Hepatocyte (in vitro differentiated cells): ENCODE measurements at regions not wholly inside any gene's neighbourhood (a gene's known extent, or its start where the extent isn't known, plus 50 kb on each side); places are given as distances from the start of the nearest gene placed in this dataset.
A peak's percentile ranks its signal among the peaks of the same experiment; 100 is the strongest.

Source experiments
- DNase-seq: peaks from one replicate; pipeline ENCODE4 v3.0.0-alpha.2; 2016; ENCODE audit warnings: low spot score
- H2AFZ ChIP-seq: fragments of 200-600 bp; sonication (generic); 2 replicates; pipeline ENCODE4 v1.6.0; 2016; ENCODE audit warnings: antibody characterized with exemption, mild to moderate bottlenecking
- H3K27ac ChIP-seq: fragments of 200-600 bp; sonication (generic); 2 replicates; pipeline ENCODE4 v1.5.1; 2016; ENCODE audit warnings: mild to moderate bottlenecking
- H3K27me3 ChIP-seq: fragments of 200-600 bp; sonication (generic); 2 replicates; pipeline ENCODE4 v1.6.1; 2016
- H3K36me3 ChIP-seq: fragments of 200-600 bp; sonication (generic); replicated peaks from 2 replicates; pipeline ENCODE4 v1.5.1; 2016; ENCODE audit warnings: low read depth; ENCODE audit not compliant: insufficient read depth
- H3K4me1 ChIP-seq: fragments of 200-600 bp; sonication (generic); 2 replicates; pipeline ENCODE4 v1.5.1; 2016; ENCODE audit warnings: mild to moderate bottlenecking, moderate library complexity; ENCODE audit not compliant: insufficient read depth
- H3K4me2 ChIP-seq: fragments of 200-600 bp; sonication (generic); 2 replicates; pipeline ENCODE4 v1.6.0; 2016
- H3K4me3 ChIP-seq: fragments of 200-600 bp; sonication (generic); 2 replicates; pipeline ENCODE4 v1.5.1; 2016; ENCODE audit warnings: mild to moderate bottlenecking
- H3K79me2 ChIP-seq: fragments of 200-600 bp; sonication (generic); 2 replicates; pipeline ENCODE4 v1.6.0; 2017; ENCODE audit warnings: mild to moderate bottlenecking
- H3K9me2 ChIP-seq: fragments of 200-600 bp; sonication (generic); replicated peaks from 2 replicates; pipeline ENCODE4 v1.6.0; 2017; ENCODE audit warnings: mild to moderate bottlenecking; ENCODE audit not compliant: insufficient read depth
- H3K9me3 ChIP-seq: fragments of 200-600 bp; sonication (generic); 2 replicates; pipeline ENCODE4 v1.5.1; 2016; ENCODE audit warnings: low read depth, mild to moderate bottlenecking
- H4K20me1 ChIP-seq: fragments of 200-600 bp; sonication (generic); 2 replicates; pipeline ENCODE4 v1.6.0; 2016; ENCODE audit warnings: mild to moderate bottlenecking; ENCODE audit not compliant: insufficient read depth, poor library complexity, severe bottlenecking
- EZH2 ChIP-seq: fragments of 200-600 bp; sonication (generic); IDR thresholded peaks from 2 replicates; pipeline ENCODE4 v1.6.1; 2016; ENCODE audit warnings: antibody characterized with exemption, mild to moderate bottlenecking, borderline replicate concordance
- EZH2phosphoT487 ChIP-seq: fragments of 200-600 bp; sonication (generic); IDR thresholded peaks from one replicate; pipeline ENCODE4 v1.6.1; 2018; ENCODE audit warnings: antibody characterized with exemption, mild to moderate bottlenecking, low read depth, moderate library complexity; ENCODE audit not compliant: unreplicated experiment, severe bottlenecking
- WGBS: methylation state at CpG from one replicate; pipeline ENCODE4 v1.1.6; 2016; ENCODE audit warnings: low lambda C conversion rate; ENCODE audit errors: missing lambda C conversion rate; 5-methylcytosine and 5-hydroxymethylcytosine counted together
- TF ChIP-seq, protein P1 (sequence below): fragments of 200-600 bp; sonication (generic); IDR thresholded peaks from 2 replicates; pipeline ENCODE4 v1.5.1; 2016; ENCODE audit warnings: antibody characterized with exemption, mild to moderate bottlenecking; ENCODE audit not compliant: poor library complexity

DNA sequence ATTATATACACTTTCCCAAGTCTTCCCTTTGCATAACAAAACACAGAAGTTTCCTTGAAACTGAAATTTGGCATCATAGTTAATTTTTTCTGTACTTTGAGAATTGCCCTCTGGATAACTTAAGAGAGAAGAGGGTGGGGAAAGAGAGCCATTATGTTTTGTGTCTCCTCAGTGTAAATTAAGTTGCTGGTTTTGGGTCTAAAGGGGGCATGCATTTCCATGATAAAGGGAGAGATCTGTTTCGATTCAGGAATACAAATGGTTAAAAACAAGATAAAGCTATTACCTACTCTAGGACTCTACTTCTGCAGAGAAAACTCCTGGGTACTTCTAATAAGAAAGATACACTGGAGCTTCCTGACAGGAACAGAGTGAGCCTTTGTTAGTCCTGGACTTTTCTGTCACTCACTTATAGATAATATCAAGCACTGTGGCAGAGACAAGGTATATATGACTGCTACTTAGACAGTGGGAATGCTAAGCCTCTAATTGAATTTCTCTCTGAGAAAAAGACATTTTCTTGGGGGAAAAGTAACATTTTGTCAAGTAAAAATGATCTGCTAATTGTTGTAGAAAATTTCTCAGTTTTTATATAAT is 142.8 kb upstream of the PCDH9 start:
- Histone ChIP-seq H3K4me2 (no peak overlapping the region), H2AFZ (no peak overlapping the region)

DNA sequence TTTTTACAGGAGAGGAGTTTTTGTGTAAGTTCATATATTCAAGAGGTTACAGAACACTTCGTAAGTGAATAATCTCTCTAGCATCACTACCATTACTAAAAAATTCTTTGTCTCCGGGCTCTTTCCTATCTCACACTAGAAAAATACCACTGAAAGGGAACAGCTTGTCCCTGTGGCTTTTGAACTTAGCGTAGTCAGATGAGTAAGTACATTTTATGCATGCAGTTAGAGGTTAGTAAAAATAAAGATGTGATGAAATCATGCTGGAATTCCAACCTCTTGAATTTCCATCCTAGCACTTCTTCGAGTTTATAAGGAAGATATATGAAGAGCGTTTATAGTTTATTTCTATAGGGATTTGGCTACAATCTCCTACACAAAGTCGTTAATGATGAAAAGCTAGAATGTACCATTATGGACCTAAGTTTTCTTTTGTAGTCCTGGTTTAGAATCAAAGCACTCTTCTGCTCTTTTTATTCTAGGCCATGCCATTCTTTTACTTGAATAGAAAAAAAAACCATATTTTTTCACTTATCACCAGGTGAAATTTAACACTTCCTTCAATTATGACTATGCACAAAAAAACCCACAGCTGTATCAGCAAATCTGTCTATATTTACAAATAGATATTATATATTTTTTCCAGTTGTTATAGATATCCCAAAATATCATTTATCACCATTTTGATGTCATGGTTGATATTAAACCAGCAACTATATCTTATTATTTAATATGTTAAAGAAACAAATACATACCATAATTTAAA is 139.9 kb upstream of the PCDH9 start:
- DNase-seq = peak; percentile 43
- no peaks in the 10 kb centered on the region for H3K27me3 ChIP-seq
- no peaks in the 10 kb centered on the region for H3K9me3 ChIP-seq
- H3K4me2 ChIP-seq = peak overlapping the region; percentile 17
- WGBS = 35% methylated on average over 6 of the region's 6 CpGs
- no peaks in the 10 kb centered on the region for H4K20me1 ChIP-seq
- H3K79me2 ChIP-seq = no peaks in the 10 kb centered on the region
- no peak overlapping the region for H3K4me3 ChIP-seq
- no peak for TF ChIP-seq EZH2
- TF ChIP-seq EZH2phosphoT487 = no peak
- TF ChIP-seq, protein P1, sequence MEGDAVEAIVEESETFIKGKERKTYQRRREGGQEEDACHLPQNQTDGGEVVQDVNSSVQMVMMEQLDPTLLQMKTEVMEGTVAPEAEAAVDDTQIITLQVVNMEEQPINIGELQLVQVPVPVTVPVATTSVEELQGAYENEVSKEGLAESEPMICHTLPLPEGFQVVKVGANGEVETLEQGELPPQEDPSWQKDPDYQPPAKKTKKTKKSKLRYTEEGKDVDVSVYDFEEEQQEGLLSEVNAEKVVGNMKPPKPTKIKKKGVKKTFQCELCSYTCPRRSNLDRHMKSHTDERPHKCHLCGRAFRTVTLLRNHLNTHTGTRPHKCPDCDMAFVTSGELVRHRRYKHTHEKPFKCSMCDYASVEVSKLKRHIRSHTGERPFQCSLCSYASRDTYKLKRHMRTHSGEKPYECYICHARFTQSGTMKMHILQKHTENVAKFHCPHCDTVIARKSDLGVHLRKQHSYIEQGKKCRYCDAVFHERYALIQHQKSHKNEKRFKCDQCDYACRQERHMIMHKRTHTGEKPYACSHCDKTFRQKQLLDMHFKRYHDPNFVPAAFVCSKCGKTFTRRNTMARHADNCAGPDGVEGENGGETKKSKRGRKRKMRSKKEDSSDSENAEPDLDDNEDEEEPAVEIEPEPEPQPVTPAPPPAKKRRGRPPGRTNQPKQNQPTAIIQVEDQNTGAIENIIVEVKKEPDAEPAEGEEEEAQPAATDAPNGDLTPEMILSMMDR = no peak
- peak overlapping the region; percentile 64 for H3K27ac ChIP-seq
- H3K4me1 ChIP-seq = no peaks in the 10 kb centered on the region
- H3K36me3 ChIP-seq = no peaks in the 10 kb centered on the region
- H3K9me2 ChIP-seq = no peaks in the 10 kb centered on the region
- no peak overlapping the region for H2AFZ ChIP-seq

More for the DNA sequence above, 142.8 kb upstream of the PCDH9 start:
- no peaks in the 10 kb centered on the region for H3K4me1 ChIP-seq
- H3K9me3 ChIP-seq = no peaks in the 10 kb centered on the region
- H3K36me3 ChIP-seq = no peaks in the 10 kb centered on the region
- 88% methylated on average over 1 of the region's 1 CpG for WGBS
- no peak overlapping the region for H3K27ac ChIP-seq
- H4K20me1 ChIP-seq = no peaks in the 10 kb centered on the region
- DNase-seq = no peak
- no peaks in the 10 kb centered on the region for H3K9me2 ChIP-seq
- H3K79me2 ChIP-seq = no peaks in the 10 kb centered on the region
- no peak for TF ChIP-seq EZH2
- TF ChIP-seq, protein P1 = no peak
- no peak for TF ChIP-seq EZH2phosphoT487
- no peaks in the 10 kb centered on the region for H3K27me3 ChIP-seq
- no peak overlapping the region for H3K4me3 ChIP-seq

DNA sequence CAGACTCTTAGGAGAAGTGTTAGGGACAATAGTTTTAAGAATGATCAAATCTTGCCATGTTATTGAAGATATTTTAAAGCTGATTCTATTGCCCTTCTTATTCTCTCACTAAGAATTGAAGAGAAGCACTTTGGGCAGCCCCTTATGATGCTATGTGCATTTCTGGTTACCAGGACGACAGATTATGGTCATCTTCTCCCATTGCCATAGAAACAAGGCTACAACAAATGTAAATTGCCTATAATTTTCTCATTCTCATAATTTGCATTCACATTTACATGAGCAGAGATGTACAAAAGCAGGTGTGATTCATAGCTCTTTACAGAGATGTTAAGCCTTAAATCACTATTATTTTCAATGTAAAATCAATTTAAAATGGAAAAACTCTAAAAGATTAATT is 137.3 kb upstream of the PCDH9 start:
- H3K79me2 ChIP-seq = no peaks in the 10 kb centered on the region
- no peaks in the 10 kb centered on the region for H3K27me3 ChIP-seq
- H3K9me3 ChIP-seq = no peaks in the 10 kb centered on the region
- no peaks in the 10 kb centered on the region for H3K4me1 ChIP-seq
- H4K20me1 ChIP-seq = no peaks in the 10 kb centered on the region
- H3K4me2 ChIP-seq = no peak overlapping the region
- no peak overlapping the region for H2AFZ ChIP-seq
- DNase-seq = no peak
- no peak overlapping the region for H3K4me3 ChIP-seq
- no peaks in the 10 kb centered on the region for H3K9me2 ChIP-seq
- 55% methylated on average over 1 of the region's 1 CpG for WGBS
- H3K36me3 ChIP-seq = no peaks in the 10 kb centered on the region
- H3K27ac ChIP-seq = no peak overlapping the region
- TF ChIP-seq EZH2phosphoT487 (no peak), EZH2 (no peak)
- TF ChIP-seq, protein P1 = no peak

DNA sequence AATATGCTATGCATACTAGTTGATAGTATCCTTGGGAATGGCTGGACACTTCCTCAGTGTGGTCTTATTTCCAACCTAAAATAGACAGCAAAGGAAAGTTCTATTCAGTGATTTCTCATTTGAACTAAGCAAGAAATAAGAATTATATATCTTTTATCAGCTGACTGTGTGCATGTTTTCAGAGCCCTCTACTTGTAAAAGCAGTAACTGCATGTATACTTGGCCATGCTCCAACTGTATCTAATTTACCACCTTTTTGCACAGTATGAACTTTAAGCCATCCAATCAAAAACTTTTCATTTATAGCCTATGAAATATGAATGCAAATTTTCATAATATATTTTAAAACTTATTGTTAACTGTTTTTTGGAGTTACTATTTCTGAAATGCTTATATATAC is 136.4 kb upstream of the PCDH9 start:
- Histone ChIP-seq H3K27ac (no peak overlapping the region), H3K4me2 (no peak overlapping the region), H3K9me3 (no peaks in the 10 kb centered on the region), H3K9me2 (no peaks in the 10 kb centered on the region), H3K36me3 (no peaks in the 10 kb centered on the region), H3K27me3 (no peaks in the 10 kb centered on the region), H2AFZ (no peak overlapping the region), H3K79me2 (no peaks in the 10 kb centered on the region), H3K4me1 (no peaks in the 10 kb centered on the region), H4K20me1 (no peaks in the 10 kb centered on the region), H3K4me3 (no peak overlapping the region)
- peak; percentile 22 for DNase-seq
- TF ChIP-seq EZH2phosphoT487 = no peak
- TF ChIP-seq, protein P1 = no peak
- no peak for TF ChIP-seq EZH2
